CD1c-positive myeloid dendritic cell (primary cell): ENCODE measurements at regions not wholly inside any gene's neighbourhood (a gene's known extent, or its start where the extent isn't known, plus 50 kb on each side); places are given as distances from the start of the nearest gene placed in this dataset.

ENCODE experiments used
- DNase-seq: peaks from one replicate; pipeline ENCODE4 v3.0.0-alpha.2; 2016; ENCODE audit errors: extremely low spot score

DNA sequence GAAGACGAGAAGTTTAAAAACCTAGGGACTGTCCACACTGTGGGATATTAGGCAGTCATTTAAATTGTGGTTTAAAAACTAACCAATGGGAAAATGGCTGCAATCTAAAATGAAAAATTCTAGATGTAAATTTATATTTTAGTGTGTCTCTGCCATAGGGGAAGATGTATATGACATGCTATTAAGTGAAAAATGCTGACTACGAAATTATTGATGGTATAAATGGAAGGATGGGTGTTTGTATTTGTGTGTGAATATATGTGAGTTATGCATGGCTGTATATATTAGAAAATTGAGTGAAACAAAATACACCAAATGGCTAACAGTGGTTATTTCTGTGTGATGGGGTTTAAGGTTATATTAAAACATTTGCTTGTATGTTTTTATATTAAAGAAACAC, 260.7 kb downstream of the AJAP1 start:
- DNase-seq = no peak

DNA sequence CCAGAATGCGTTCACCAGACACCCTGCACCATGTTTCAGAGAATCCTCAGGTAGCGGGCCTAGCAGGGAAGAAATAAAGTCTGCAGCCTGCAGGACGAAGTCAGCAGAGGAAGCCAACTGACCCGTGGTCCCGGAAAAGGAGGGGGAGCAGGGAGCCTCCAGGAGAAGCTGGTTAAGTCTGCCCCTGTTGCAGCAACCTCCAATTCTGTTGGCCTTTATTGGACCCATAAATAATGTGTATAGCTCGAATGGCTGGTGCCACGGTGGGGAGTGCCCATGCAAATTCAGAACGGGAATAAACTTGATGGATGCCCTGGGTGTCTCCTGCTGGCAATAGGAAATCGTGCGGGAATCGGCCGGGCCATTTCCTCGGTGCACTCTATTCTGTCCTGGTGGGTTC, 254.1 kb downstream of the AJAP1 start:
- DNase-seq = no peak

DNA sequence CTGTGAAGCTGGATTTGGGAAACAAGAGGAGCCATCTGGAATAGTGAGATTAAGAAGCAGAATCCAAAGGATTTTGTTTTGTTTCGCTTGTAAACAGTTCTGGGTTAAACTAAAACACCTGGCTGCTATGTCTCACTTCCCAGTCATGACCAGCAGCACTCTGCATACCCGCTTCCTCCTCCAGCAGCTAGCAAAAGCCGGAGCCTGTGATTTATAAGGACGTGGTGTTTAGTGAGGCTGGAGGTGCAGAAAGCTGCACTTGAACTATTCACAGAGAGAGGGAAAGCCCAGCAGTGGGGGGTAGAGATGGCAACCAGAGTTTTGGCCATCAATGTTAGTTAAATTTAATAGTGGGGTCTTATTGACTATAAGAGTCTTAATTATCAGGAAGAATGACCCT, 240.2 kb downstream of the AJAP1 start:
- DNase-seq = no peak

DNA sequence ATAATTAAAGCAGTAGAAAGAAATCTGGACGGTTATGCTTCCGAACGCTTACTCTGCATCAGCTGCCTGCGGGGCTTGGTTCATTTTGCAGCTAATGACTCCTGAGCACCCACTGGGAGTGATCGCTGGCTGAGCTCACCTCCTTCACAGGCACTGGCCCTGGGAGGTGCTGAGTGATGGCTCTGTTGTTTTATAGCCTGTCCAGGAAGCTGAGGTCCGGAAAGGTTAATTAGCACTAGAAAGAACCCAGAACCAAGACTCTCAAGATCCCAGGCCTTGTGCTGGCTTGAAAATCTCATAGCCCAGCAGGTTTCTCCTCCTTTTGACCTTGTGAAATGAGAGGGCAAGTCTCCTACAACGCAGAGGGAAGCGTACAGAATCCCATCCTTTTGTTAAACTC, 226.2 kb downstream of the AJAP1 start:
- no peak for DNase-seq

DNA sequence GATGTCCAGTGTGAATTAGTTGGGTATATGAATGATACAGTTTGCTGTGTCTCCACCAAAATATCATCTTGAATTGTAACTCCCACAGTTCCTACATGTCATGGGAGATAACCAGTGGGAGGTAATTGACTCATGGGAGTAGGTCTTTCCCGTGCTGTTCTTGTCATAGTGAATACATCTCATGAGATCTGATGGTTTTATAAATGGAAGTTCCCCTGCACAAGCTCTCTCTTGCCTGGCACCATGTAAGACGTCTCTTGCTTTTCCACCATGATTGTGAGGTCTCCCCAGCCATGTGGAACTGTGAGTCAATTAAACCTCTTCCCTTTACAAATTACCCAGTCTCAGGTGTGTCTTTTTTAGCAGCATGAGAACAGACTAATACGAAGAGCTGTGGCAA, 223.0 kb downstream of the AJAP1 start:
- no peak for DNase-seq

DNA sequence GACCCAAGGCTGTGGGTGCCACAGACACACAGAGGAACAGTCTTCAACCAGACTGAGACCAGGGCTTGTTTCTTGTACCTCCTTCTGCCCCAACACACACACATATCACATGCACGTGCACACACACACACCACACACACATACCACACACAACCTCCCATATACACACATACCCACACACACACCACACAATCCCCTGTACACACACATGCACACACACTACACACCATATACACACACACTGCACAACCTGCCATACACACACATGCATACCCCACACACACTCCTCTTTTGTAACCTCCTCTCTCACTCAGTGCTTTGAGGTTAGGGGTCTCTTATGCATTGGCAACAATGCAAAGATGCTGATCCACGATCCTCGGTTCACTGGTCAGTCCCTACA, 217.0 kb downstream of the AJAP1 start:
- no peak for DNase-seq

DNA sequence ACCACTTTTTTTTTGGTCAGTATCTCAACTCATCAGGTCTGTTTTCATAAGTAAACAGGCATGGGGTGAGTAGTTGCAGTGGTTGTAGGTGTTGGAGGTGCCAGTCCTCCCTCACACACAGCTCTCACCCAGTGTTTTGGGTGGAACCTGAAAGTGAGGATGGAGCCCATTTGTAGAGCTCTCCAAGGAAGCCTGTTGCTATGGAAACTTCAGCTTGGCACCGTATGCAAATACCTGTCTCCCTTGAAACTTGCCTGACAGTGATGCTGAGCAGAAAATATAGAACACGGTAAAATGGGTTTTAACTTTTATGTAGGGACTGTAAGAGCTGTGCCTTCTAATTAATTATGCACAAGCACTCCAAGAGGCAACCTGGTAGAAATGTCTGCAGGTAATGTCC, 214.1 kb downstream of the AJAP1 start:
- no peak for DNase-seq

DNA sequence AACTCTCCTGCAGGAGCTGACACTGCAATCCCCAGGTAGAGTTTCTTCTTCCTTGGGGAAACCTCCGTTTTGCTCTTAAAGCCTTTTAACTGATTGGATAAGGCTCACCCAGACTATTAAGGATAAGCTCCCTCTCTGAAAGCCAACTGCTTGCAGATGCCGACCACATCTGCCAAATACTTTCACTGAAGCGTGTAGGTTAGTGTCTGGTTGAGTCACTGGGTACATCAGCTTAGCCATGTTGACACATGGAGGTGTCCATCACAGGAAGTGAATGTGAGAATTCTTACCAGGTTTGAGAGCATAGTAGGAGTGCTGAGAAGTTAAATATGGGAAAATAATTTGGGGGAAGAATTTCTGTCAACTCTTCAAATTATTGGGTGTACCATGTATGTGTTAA, 202.0 kb downstream of the AJAP1 start:
- no peak for DNase-seq

DNA sequence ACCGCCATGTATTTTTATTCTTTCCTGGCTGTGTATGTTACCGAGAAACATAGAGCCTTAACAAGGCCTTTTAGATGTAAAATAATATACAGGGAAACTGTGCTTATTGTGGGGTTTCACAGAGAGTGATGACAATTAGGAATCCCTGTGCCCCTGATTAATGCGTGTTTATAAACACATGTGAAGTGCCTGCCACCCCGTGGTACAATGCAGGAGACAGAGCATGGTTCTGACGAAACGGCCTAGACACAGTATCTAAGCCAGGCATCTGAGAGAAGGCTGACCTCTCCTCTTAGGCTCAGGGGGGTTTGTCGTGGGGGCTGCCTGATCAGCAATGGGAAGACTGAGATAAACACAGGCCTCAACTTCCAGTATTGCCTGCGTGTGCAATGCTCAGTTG, 200.0 kb downstream of the AJAP1 start:
- DNase-seq = no peak

DNA sequence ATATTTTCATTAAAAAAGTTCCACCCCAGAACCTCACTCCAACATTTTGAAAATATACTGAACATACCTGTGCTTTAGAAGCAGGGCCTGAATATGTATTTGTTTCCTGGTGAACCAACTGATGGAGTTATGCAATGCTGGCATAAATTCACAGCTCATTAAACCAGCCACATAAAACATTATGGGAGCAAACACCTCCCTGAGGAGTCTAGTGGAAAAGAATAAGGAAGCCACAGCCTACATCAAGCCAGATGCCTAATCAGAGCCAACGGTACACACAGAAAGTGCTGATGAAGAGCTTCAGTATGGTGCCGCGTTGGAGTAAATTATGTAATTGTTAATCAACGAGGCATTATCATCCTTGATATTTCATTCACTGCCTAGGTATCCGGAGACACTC, 199.5 kb downstream of the AJAP1 start:
- DNase-seq = no peak

DNA sequence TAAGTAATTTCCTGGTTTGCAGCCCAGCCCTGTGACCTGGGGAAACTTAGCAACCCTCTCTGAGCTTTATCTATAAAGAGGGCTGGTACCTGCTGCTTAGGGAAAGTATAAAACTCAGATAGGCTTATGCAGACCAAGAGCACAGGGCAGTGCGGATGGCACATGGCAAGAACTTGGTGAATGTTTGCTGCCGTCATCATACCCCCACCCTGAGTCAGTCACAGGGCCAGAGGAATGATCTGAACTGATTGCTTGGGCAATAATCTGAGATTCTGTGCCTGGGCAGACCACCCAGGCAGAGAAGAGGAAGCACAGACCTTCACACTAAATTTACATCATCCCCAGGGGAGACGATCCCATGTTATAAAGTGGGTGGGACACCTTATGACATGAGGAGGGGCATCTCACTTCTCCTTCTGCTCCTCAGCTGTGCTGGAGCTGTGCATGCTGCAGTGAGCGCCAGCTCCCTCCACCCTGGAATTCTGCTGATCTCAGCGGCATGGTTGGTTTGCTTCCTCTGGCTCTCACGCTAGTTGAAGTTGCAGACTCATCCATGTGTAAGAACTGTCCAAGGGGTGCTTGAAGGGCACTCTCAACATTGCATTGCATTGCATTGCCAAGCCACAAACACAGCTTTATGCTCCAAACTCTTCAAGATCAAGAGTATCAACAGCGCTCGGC, 197.1 kb downstream of the AJAP1 start:
- no peak for DNase-seq

DNA sequence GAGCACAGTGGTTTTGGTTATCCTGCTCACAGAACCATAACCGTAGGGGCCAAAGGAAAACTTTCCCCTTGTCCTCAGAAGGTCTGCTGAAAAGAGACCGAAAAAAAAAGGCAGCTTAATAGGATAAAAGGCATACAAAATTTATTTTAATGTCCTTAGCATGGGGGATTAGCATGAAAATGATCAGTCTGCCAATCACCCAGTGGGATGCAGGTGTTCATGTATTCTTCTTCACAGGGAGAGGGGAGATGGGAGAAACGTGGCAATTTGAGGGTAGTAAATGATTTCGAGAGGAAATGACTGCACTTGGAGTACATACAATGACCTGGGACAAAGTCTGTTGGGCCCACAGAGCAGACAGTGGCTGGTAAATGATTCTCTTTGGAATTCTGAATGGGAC, 194.0 kb downstream of the AJAP1 start:
- DNase-seq = no peak

DNA sequence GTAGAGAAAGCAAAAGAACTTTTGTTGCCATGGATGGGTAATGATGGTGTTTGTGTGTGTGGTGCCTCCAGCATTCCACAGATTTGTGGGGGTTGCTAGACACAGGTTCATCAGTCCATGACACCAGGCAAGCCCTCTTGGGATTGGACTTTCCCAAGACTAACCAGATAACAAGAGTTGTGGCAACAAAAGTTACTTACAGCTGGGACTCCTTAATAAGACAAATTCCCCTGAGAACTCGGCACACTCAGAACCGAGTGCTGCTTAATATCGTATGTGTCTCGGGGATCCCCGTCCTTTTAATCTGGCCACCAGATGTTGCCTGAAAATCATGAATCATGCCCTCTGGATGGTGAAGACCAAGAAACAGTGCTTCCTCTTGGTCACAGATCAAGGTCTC, 193.3 kb downstream of the AJAP1 start:
- no peak for DNase-seq
